Islet precursor cell (in vitro differentiated cells): ENCODE measurements at regions not wholly inside any gene's neighbourhood (a gene's known extent, or its start where the extent isn't known, plus 50 kb on each side); places are given as distances from the start of the nearest gene placed in this dataset.
"Not testable (repeated sequence)": the region's sequence is repeated elsewhere in the genome, so short reads cannot be mapped to it uniquely, and the experiment has no call there.

Source experiments
- DNase-seq: peaks from one replicate; pipeline ENCODE4 v3.0.0-alpha.2; 2018

- no peak for DNase-seq
Observed at GRCh38 chr10:120208488-120208887, 248.5 kb upstream of the PLPP4 start.

- no peak for DNase-seq
Observed at GRCh38 chr10:120209124-120209762, 247.8 kb upstream of the PLPP4 start.

DNA sequence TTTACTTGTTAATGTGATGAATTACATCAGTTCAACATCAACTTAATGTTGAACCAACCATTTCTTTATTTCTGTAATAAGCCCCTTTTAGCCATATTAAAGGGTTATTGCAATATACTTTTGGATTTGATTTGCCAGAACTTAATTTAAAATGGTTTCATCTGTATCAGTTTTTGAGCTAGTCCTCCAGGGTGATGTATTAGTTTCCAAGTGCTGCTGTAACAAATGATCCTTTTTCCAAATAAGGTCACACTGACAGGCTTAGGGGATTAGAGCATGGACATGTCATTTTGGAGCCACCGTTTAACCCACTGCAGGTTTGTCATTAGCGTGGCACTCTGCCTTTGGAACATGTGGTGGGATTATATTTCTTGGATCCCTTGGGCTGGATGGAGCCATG lies 244.8 kb upstream of the PLPP4 start:
- DNase-seq, result no peak

DNA sequence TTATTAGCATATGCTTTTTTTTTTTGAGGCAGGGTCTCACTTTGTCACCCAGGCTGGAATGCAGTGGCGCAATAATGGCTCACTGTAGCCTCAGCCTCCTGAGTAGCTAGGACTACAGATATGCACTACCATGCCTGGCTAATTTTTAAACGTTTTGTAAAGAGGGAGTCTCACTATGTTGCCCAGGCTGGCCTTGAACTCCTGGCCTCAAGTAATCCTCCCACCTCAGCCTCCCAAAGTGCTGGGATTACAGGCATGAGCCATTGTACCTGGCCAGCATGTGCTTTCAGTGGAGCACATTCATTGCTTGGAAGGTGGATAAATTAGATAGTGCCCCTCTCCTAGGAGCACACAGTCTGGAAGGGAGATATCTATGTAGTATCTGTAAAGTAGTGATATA lies 243.7 kb upstream of the PLPP4 start:
- not testable (repeated sequence) for DNase-seq

DNA sequence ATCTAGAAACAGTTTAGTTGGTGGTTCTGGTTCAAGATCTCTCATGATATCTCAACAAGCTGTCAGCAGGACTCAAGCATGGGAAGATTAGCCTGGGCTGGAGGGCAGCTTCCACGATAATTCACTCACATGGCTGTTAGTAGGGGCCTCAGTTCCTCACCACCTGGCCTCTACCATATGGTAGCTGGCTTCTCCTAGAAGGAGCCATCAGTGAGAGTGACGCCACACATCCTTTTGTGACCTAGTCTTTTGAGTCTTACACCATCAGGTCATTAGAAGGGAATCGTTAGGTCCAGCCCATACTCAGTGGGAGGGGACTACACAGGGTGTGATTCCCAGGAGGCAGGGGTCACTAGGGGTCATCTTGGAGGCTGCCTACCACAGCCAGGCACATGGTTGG lies 239.3 kb upstream of the PLPP4 start:
- no peak for DNase-seq

- DNase-seq, result peak; percentile 82
Observed at GRCh38 chr10:120221873-120222485, 235.0 kb upstream of the PLPP4 start.

DNA sequence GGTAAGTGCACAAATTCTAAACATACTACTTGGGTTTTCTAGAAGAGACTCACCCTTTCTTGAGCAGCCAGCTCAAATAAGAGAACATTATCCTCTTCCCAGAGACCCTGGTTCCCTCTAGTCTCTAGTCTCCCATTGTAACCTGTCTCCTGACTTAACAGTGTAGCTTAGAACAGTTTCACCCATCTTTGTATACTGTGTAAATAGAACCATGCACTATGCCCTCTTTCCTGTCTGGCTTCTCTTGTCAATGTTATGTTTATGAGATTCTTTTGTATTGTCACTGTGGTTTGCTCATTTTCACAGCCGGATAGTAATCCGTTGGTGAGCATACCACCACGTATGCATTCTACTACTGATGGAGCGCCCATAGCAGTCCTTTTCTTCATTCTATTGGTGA lies 227.4 kb upstream of the PLPP4 start:
- DNase-seq, result no peak

GRCh38 chr10:120239695-120240094 lies 217.3 kb upstream of the PLPP4 start:
- DNase-seq, result peak; percentile 68

- DNase-seq, result no peak
Observed at GRCh38 chr10:120251821-120252442, 205.1 kb upstream of the PLPP4 start.

DNA sequence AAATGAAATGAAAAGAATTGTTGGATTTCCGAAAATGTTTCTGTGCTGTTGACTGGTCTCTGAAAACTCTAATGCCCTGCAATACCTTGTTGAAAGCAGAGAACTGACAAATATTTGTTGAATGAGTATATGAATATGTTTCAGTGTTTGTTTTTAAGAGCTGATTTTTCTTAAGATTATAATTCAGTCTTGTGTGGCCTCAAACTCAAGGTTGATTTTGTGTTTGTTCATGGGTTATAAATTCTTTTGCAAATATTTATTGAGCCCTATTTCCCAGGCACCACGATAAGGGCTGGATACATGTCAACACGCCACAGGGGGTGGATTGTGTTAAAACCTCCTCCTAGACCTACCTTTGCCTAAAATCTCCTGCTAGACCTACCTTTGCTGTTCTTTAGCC lies 203.9 kb upstream of the PLPP4 start:
- DNase-seq, result no peak

DNA sequence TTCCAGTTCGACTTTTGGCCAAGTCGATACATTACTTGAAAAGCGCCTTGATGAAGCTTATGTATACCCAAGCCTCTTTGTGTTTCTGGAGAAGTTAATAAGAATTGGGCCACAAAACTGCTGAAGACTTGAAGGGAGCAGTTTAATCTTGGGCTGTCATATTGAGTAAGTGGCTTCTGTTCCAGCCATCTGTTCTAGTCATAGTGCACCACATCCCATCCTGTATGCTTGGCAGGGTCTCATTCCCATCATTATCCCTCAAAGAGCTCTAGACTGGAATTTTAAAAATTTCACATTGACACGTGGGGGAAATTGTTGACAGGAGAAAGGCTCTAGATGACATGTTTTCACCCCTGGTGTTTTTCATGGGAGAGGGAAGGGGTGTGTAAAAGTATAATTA lies 196.6 kb upstream of the PLPP4 start:
- DNase-seq, result no peak

DNA sequence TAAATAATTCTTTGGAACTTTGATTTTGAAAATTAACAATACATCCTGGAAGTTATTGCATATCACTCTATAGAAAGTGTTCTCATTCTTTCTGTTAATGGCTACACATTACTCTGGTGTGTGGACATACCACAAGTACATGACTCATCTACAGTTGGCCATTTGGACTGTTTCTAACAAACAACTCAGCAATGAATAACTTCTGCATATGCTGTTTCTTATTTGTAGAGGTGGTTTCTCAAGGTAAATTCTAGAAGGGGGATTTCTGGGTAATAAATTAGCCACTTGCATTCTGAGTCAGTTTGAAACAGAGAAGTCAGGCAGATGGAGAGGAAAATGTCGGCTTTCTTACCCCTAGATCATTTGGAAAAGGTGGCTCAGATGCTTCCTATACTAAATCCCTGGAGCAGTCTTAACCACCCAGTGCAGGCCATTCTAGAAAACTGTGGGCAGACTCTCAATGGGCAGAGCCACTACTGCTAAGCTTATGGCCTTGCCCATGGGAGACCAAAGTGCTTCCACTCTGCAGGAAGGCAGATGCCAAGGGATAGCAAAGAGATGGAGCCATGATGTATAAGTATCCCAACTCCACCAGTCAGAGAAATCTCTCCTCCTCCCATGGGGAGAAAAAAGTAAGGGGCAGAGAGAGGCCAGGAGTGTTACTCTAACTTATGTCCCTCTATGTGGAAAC lies 194.0 kb upstream of the PLPP4 start:
- no peak for DNase-seq

GRCh38 chr10:120266022-120266421 lies 191.0 kb upstream of the PLPP4 start:
- no peak for DNase-seq

- no peak for DNase-seq
Observed at GRCh38 chr10:120270906-120271305, 186.1 kb upstream of the PLPP4 start.

DNA sequence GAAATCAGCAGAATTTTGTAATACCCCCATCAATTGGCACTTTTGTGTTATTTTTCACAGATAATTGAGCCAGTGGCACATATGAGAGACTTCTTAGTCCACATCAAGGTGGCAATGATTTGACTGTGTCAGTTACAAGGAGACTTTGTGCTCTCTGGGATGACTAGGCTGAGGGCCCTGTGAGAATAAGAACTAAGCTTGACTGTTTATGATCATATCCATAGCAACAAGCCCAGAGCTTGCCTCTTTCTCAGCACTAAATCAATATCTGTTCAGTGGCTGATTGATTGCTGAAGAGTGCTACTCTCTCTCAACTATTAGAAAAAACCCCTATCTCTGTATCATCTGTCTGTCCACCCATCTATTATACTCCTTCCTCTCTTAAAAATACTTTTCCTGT lies 185.3 kb upstream of the PLPP4 start:
- DNase-seq, result no peak

DNA sequence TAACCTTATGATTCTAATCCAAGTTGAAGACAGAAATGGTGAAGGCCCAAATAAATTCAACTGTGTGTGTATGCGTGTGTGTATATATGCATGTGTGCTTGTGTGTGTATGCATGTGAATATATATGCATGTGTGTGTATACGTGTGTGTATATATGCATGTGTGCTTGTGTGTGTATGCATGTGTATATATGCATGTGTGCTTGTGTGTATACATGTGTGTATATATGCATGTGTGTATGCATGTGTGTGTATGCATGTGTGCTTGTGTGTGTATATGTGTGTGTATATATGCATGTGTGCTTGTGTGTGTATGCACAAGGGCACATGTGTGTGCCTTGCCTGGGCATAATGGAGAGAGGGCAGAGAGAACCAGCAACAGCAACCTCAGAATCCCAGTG lies 184.7 kb upstream of the PLPP4 start:
- no peak for DNase-seq

- no peak for DNase-seq
Observed at GRCh38 chr10:120278069-120278468, 179.0 kb upstream of the PLPP4 start.

GRCh38 chr10:120279196-120279595 lies 177.8 kb upstream of the PLPP4 start:
- DNase-seq, result no peak

GRCh38 chr10:120282421-120282820 lies 174.6 kb upstream of the PLPP4 start:
- DNase-seq, result no peak

DNA sequence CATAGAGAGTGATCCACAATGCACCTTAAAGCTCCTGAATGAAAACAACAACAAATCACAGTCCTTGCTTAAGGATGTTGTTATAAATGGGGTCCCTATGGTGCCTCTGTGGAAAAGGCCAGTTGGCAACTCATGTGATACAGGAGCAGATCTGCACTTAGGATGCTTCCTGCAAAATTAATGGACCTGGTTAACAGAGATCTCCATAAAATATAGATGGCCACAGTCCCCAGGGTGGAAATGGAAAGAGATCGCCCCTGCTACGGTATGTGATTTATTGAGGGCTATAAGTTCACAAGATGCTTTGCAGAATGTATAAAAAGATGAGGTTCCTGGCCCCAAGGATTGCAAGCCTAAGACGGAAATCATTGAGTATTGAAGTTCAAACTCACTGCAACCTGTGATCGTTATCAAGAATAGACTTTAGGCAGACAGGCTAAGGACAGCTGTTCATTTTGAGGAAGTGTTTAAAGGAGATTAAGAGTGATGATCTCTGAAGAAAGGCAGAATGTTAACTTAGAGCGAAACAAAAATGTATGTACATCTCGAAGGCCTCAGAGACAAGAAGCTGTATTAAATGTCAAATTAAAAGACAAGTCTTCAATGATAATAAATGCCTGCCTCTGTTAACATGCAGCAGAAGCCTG lies 174.1 kb upstream of the PLPP4 start:
- no peak for DNase-seq

DNA sequence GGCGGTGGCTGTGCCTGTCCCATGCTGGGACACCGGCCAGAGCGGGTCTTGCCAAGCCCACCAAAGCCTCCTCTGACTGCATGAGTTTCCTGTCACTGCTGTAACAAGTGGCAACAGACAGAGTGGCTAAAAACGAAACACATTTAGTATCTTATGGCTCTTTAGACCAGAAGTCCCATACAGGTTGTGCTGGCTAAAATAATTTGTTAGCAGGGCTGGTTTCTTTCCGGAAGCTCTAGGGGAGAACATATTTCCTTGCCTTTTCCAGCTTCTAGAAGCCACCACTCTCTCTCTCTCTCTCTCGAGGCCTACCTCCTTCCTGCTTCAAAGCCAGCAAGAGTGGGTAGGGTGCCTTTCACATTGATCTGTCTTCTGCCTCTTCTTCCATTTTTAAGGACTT lies 171.6 kb upstream of the PLPP4 start:
- DNase-seq, result no peak

DNA sequence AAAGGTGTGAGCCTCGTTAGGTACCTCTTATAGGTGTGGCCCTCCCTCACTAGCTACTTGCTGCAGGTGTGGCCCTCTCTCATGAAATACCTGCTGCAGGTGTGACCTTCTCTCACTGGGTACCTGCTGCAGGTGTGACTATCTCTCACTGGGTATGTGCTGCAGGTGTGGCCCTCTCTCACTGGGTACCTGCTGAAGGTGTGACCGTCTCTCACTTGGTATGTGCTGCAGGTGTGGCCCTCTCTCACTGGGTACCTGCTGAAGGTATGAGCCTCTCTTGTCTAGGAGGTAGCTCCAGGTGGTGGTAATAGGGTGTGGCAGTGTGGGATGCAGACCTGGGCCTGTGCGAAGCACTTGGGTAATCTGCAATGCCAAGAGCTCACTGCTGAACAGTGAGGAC lies 170.7 kb upstream of the PLPP4 start:
- no peak for DNase-seq

DNA sequence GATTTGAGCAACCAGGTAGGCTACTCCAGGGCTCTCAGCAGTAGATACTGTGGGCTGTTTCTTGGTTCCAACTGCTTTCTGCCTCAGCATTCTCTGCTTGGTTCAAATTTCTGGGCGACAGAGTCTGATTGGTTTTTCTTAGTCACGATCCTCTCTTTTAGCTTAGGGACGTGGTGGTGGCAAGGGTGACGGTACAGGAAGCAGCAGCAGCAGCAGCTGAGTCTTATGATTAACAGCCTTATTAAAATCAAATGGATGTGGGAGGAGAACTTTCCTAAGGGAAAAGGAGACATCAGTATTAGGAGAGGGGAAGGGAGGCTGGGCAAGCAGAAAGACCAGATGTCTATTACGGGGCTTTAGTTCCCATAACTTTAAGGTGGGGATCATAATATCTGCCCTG lies 156.5 kb upstream of the PLPP4 start:
- no peak for DNase-seq

GRCh38 chr10:120308589-120308988 lies 148.4 kb upstream of the PLPP4 start:
- no peak for DNase-seq
